GM18505 (cell line): ENCODE measurements at regions not wholly inside any gene's neighbourhood (a gene's known extent, or its start where the extent isn't known, plus 50 kb on each side); places are given as distances from the start of the nearest gene placed in this dataset.
"Not testable (repeated sequence)": the region's sequence is repeated elsewhere in the genome, so short reads cannot be mapped to it uniquely, and the experiment has no call there.

Experiments
- ATAC-seq: cut with Tn5 transposase; IDR thresholded peaks from one replicate; pipeline ENCODE4 v1.9.1; 2021; ENCODE audit not compliant: unreplicated experiment
- POLR2A ChIP-seq: IDR thresholded peaks from 4 replicates; pipeline ENCODE4 v1.6.1; 2011; ENCODE audit warnings: borderline replicate concordance; ENCODE audit not compliant: insufficient read depth, insufficient read length; ENCODE audit errors: extremely low read depth

DNA sequence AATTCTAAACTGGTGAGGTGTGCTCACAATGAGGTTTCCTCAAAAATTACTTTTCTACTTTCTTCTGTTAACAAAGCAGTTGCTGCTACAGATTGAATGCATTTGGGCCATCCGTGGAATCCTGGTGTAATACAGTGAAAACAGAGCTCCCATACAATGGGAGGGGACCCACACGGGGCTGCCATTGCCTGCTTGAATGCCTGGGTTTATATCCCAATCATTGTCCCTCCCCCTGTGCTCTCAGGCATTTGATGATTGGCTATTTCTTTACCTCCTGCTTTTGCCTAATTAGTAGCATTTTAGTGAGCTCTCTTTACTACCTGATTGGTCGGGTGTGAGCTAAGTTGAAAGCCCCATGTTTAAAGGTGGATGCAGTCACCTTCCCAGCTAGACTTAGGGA lies 52.9 kb upstream of the CSF1 start:
- not testable (repeated sequence) for ATAC-seq

DNA sequence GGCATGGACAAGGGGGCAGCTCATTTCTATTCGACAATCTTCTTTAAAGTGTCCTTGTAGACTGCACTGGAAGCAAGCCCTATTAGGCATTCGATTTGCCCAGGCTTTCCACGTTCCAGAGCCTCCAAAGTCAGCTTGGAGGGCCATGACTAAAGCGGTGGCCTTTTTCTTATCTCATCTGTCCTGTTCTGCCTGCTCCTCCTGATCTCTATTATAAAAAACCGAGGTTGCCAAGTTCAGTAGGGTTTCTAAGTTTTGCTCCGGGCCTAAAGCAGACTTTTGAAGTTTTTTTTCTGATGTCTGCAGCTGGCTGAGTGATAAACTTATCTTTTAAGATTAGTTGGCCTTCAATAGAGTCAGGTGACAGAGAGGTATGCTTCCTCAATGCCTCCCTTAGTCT lies 54.7 kb upstream of the CSF1 start:
- ATAC-seq = not testable (repeated sequence)

DNA sequence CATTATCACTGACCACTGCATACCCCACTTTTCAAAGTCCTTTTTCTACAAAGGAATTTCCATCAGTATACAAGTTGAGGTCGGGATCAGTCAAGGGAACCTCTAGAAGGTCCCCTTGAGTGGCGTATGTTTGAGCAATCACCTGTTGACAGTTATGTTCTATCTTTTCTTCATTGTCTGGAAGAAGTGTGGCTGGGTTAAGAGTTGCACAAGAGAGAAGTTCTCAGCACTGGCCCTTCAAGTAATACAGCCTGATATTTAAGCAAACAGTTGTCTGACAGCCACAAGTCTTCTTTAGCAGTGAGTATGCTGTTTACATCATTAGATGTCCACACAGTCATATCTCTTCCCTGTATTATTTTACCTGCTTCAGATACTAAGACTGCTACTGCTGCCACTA lies 56.7 kb upstream of the CSF1 start:
- not testable (repeated sequence) for ATAC-seq

DNA sequence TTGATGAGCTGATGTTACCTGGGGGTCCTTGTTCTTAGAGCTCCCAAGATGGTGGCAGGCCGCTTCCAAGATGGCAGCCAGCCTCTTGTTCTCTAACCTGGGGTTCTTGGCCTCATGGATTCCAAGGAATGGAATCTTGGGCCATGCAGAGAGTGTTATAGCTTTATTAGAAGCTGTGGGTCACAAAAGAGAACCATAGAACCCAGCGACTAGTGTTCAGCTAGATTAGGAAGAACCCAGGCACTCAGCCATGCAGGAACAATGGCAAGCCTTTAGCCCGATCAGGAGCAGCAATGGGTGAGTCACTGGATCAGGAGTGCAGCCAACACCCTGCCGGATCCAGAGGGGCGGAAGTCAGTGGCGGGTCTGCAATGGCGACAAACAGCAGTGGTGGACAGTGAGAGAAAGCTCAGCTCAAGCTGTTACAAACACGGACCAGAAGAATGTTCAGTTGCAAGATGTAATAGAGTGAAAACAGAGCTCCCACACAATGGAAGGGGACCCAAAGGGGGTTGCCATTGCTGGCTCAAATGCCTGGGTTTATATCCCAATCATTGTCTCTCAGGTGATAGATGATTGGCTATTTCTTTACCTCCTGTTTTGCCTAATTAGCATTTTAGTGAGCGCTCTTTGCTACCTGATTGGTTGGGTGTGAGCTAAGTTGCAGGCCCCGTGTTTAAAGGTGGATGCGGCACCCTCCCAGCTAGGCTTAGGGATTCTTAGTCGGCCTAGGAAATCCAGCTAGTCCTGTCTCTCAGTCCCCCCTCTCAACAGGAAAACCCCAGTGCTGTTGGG lies 58.2 kb upstream of the CSF1 start:
- not testable (repeated sequence) for ATAC-seq

DNA sequence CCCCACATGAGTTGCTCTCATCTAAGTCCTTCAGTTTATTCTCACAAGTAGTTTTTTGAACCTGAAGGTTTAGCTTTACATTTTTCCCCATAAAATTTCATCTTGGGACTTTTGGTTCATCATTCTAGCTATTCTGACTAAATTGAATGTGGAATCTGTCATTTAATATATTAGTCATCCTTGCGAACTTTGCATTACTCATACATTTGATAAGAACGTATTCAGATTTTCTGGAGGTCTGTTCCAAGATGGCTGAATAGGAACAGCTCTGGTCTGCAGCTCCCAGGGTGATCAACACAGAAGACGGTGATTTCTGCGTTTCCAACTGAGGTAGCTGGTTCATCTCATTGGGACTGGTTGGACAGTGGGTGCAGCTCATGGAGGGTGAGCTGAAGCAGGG lies 59.8 kb upstream of the CSF1 start:
- no peak for TF ChIP-seq POLR2A
- no peak for ATAC-seq

DNA sequence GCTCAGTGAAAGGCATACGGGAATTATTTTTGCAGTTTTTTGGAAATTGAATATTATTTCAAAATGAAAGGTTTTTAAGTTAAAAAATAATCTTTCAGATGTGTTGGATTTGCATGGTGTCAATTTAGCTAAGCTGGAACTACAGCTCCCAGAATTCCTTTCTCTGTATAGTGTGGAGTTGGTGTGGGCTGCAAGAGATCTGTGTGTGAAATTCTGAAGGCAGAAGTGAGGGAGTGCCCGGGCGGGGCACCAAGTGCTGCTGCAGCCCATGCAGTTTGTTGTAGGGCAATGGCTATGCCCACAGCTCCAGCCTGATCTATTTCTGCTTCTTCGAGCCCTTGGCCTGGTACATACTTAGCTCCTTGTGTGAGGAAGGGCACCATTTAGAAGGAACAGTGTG lies 60.5 kb upstream of the CSF1 start:
- no peak for ATAC-seq
- no peak for TF ChIP-seq POLR2A

DNA sequence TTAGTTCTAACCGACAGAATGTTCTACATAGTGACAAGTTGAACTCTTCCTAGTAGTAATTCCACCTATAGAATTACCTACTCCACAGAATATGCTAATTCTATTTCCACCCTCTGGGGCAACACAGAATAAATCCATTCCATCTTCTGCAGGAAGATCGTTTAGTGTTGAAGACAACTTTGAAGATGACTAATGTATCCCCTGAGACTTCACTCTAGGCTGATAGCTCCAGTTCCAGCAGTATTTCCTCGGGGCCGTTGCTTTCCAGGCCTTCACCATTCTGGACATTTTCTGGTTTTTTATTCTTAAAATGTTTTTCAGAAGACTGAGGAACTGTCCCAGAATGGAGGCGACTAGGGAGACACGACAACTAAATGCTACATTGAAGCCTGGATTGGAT lies 61.0 kb upstream of the CSF1 start:
- no peak for ATAC-seq
- no peak for TF ChIP-seq POLR2A

DNA sequence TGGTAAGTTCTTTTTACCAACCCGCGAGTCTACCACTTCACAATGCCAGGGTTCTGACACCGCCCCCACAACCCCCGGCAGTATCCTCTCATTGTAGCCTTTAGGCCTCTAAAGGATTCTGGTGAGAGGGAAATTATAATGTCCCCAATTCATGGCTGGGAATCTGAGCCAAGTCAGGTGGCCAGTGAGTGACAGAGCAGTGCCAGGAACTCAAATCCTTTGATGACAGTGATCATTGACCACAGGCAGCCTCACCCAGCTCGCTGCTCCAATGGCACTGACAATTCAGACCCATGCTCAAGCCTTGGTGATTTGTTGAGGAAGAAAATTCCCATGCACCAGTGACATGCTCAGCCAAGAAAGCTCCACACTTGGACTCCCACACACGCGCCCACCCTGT lies 63.4 kb upstream of the CSF1 start:
- ATAC-seq = no peak
- TF ChIP-seq POLR2A = no peak

DNA sequence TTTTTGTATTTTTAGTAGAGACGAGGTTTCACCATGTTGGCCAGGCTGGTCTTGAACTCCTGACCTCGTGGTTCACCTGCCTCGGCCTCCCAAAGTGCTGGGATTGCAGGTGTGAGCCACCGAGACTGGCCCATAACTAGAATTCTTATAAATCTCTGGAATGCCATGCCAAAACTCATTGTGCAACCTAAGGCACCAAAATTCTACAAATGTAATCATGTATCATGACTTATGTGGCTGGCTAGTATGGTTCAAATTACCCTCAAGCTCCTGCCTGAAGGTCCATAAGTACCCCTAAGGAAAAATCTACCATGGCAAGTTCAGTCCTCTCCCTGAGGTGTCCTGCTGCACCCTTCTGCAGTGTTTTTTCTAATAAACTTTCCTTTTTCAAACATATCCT lies 63.8 kb upstream of the CSF1 start:
- no peak for ATAC-seq
- no peak for TF ChIP-seq POLR2A

DNA sequence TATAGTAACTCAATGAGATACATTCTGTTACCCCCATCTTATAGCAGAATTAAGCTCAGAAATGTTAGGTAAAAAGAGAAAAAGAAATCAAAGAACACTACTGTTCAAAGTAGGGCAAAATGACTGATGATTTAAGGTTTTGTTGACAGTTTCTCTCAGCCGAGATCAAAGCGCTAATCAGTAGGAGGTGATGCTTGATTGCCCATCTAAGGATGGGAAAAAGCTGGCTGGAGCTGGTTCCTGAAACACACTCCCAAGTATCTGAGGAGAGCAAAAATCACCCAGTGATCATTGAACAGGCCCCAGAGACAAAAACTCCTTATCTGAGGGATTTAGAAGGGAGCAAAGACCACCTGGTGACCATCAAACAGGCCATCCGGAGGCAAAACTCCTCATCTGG lies 64.5 kb upstream of the CSF1 start:
- no peak for TF ChIP-seq POLR2A
- ATAC-seq = no peak

DNA sequence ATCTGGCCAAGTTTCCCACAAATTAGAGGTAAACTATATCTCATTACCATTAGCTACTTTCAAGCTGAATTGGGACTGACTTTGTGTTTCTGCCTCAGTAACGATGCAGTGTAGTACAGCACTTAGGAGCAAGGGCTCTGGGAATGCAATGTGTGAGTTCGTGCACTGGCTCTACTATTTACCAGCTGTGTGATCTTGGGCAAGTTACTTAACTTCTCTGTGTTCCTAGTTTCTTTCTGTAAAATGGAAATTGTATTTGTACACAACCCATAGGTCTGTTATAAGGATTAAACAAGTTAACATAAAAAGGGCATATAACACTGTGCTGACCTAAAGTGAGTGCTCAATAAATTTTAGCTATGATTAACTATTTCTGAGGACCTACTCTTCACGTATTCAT lies 65.0 kb upstream of the CSF1 start:
- no peak for ATAC-seq
- TF ChIP-seq POLR2A = no peak

DNA sequence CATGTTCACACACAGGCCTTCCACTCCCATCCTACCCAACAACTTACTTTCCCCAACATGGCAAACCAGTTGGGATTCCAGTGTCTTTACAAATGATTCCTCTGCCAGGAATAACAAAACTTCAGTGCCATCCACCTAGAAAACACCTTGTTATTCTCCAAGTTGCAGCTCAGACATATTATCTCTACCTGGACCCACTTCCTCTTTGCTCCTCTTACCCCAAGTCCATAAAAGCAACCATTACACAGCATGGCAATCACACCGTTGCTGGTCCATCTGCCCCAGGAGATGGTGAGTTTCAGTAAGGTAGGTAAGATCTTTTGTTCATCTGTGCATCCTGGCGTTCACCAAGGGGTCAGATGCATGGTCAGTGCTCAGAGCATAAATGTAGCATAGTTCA lies 66.0 kb upstream of the CSF1 start:
- no peak for ATAC-seq
- TF ChIP-seq POLR2A = no peak

DNA sequence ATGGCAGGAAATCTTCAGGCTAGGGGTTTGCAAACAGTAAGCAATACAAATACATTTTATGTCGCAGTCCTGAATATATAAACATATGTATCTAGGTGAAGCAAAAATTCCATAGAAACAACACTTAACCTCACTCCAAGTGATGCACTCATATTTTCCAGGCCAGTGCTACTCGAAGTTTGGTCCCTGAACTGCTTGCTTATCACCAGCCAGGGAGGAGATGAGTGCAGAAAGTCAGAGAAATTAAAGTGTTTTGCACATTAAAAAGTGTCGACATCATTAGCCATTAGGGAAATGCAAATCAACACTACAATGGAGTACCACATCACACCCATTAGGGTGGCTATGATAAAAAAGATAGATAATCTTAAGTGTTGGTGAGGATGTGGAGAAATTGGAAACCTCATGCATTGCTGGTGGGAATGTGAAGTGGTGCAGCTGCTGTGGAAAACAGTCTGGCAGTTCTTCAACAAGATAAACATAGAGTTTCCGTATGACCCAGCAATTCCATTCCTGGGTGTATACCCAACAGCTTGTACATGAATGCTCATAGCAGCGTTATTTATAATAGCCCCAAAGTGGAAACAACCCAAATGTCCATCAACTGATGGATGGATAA lies 70.5 kb upstream of the CSF1 start:
- no peak for TF ChIP-seq POLR2A
- ATAC-seq = no peak

DNA sequence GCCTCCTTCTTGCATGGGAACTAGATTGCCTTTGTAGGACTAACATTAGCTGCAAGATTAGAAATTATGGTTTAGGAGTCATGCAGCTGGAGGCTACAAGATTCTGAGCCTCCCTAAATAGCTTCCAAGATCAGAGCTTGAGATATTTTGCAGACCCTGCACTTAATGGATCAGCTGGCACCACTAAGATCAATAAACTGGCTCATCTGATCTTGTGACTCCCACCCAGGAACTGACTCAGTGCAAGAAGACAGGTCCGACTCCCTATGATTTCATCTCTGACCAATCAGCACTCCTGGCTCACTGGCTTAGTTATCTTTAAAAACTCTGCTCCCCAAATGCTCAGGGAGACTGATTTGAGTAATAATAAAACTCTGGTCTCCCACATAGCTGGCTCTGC lies 71.4 kb upstream of the CSF1 start:
- not testable (repeated sequence) for ATAC-seq

DNA sequence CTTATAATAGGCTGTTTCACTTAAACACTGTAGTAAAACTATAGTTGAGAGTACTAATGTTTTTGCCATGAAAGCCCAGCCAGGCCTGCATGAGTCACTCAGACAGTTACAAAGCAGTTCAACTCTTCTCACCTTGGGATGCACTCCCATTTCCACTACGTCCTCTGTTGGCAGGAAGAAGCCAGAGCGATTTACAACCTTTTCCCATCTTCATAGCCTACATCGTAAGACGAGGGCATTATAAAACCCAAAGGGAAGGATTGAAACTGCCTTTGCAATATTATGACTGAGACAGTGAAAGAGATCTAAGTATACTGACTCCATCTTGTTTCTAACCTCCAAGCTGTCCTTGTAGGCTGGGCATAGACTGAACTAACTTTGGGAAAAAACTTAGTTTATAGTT lies 71.8 kb upstream of the CSF1 start:
- no peak for TF ChIP-seq POLR2A
- no peak for ATAC-seq
